ENCODE measurements at regions not wholly inside any gene's neighbourhood (a gene's known extent, or its start where the extent isn't known, plus 50 kb on each side); places are given as distances from the start of the nearest gene placed in this dataset.
"Not testable (repeated sequence)": the region's sequence is repeated elsewhere in the genome, so short reads cannot be mapped to it uniquely, and the experiment has no call there.

DNA sequence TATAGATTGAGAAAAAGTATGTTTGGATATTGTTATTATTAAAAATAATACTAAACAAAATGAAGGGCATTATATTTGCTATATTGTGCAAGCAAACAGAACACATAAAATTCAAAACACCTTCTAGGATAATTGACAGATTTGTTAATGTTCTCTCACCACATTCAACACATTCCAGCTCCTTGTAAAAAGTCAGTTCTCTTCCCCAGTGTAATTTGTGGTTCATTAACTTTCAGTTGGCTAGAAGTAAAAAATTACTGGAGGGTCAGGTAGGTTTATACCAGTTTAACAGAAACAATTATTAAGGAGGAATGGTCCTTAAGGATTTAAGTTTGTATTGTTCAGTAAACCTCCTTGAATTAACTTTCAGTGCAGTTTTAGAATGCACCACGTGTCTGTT, 1235.3 kb upstream of the ADGRL2 start:
- no peaks in the 10 kb centered on the region for H3K27me3 Mint-ChIP-seq
- H3K9me3 Mint-ChIP-seq: peaks cover 0 to 2% (median 0%) of the 10 kb centered on the region in 7 donors
- no peak for DNase-seq
- no peak overlapping the region for H3K27ac Mint-ChIP-seq
- H3K4me1 Mint-ChIP-seq: no peaks in the 10 kb centered on the region
- H3K36me3 Mint-ChIP-seq: no peaks in the 10 kb centered on the region
- ATAC-seq (ENCODE audit: low read depth in 2 of 2): no peak
- no peak overlapping the region for H3K4me3 Mint-ChIP-seq

GRCh38 chr1:80542231-80542630, 1258.5 kb upstream of the ADGRL2 start:
- Mint-ChIP-seq H3K27me3 (no peaks in the 10 kb centered on the region), H3K4me1 (no peaks in the 10 kb centered on the region), H3K9me3 (peaks cover 0 to 2% (median 0%) of the 10 kb centered on the region in 7 donors), H3K36me3 (no peaks in the 10 kb centered on the region), H3K4me3 (no peak overlapping the region), H3K27ac (no peak overlapping the region)
- ATAC-seq (ENCODE audit: low read depth in 2 of 2) (no peak), DNase-seq (no peak)

DNA sequence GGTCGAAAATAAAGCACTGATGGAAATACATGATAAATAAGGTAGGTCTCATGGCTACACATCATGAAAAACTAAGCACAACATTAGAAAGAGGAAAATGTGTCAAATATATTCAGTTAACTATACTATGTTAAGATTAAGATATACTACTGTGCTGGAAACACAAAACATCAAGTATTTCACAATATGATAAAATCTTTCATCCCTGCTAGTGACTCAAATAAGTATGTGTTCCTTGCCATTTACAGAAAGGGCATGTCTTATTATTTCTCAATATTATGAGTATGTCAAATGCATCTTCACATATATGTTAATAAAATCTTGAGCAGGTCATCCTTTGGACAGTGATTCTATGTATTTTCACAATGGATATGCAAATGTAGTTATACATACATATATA, 1260.1 kb upstream of the ADGRL2 start:
- no peaks in the 10 kb centered on the region for H3K9me3 Mint-ChIP-seq
- H3K27ac Mint-ChIP-seq: no peak overlapping the region
- no peak overlapping the region for H3K4me3 Mint-ChIP-seq
- no peaks in the 10 kb centered on the region for H3K36me3 Mint-ChIP-seq
- no peaks in the 10 kb centered on the region for H3K27me3 Mint-ChIP-seq
- no peak for DNase-seq
- H3K4me1 Mint-ChIP-seq: no peaks in the 10 kb centered on the region
- no peak for ATAC-seq (ENCODE audit: low read depth in 2 of 2)

DNA sequence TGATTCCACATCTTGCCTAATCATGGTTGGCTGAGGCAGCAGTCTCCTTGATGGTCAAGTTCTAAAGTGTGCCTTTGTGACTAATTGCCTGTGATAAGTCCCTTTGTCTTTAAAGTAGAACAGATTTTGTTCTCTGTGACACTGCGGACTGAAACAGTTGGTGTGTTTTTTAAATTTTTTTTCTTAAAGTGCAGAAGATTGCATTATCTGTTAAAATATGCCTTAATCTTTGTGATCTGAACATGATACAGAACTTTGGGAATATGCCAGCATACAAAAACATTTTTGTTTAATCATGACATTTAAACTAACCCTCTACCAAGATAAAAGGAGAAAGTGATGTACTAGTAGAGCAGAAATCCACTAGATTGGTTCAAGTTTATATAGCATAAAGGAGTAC, 1260.6 kb upstream of the ADGRL2 start:
- no peaks in the 10 kb centered on the region for H3K27me3 Mint-ChIP-seq
- no peaks in the 10 kb centered on the region for H3K9me3 Mint-ChIP-seq
- no peak for DNase-seq

GRCh38 chr1:80539298-80539697, 1261.4 kb upstream of the ADGRL2 start:
- not testable (repeated sequence) for H3K4me1 Mint-ChIP-seq; H3K36me3 Mint-ChIP-seq; DNase-seq; H3K4me3 Mint-ChIP-seq; H3K27ac Mint-ChIP-seq; ATAC-seq (ENCODE audit: low read depth in 2 of 2); H3K27me3 Mint-ChIP-seq; H3K9me3 Mint-ChIP-seq

More for the DNA sequence above, 1260.6 kb upstream of the ADGRL2 start:
- H3K27ac Mint-ChIP-seq: no peak overlapping the region
- H3K36me3 Mint-ChIP-seq: no peaks in the 10 kb centered on the region
- ATAC-seq (ENCODE audit: low read depth in 2 of 2): no peak
- H3K4me3 Mint-ChIP-seq: no peak overlapping the region
- no peaks in the 10 kb centered on the region for H3K4me1 Mint-ChIP-seq

GRCh38 chr1:80536461-80536860, 1264.3 kb upstream of the ADGRL2 start:
- ATAC-seq (ENCODE audit: low read depth in 2 of 2): no peak
- Mint-ChIP-seq H3K27ac (no peak overlapping the region), H3K9me3 (no peaks in the 10 kb centered on the region), H3K27me3 (no peaks in the 10 kb centered on the region), H3K4me3 (no peak overlapping the region), H3K36me3 (no peaks in the 10 kb centered on the region), H3K4me1 (no peaks in the 10 kb centered on the region)
- DNase-seq: no peak

DNA sequence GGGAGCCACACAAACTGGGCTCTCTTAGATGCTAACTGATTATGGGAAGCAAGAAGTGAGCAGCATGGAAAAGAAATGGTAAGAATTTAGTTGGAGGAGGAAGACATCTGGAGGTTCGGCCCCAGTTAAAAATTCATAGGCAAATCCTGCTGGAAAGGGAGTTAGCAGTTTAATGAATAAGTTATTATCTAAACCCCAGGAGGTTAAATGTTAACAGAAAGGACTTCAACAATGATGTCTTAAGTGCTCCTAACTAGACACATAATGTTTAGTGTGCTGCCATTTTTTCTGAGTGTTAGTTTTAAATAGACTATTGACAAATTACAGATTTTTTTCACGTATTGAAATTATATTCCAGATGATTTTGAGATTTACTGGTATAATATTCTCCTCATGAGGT, 1265.3 kb upstream of the ADGRL2 start:
- H3K27me3 Mint-ChIP-seq: no peaks in the 10 kb centered on the region
- H3K4me3 Mint-ChIP-seq: no peak overlapping the region
- H3K9me3 Mint-ChIP-seq: no peaks in the 10 kb centered on the region
- no peaks in the 10 kb centered on the region for H3K36me3 Mint-ChIP-seq
- no peaks in the 10 kb centered on the region for H3K4me1 Mint-ChIP-seq
- no peak overlapping the region for H3K27ac Mint-ChIP-seq
- ATAC-seq (ENCODE audit: low read depth in 2 of 2) (no peak), DNase-seq (no peak)

DNA sequence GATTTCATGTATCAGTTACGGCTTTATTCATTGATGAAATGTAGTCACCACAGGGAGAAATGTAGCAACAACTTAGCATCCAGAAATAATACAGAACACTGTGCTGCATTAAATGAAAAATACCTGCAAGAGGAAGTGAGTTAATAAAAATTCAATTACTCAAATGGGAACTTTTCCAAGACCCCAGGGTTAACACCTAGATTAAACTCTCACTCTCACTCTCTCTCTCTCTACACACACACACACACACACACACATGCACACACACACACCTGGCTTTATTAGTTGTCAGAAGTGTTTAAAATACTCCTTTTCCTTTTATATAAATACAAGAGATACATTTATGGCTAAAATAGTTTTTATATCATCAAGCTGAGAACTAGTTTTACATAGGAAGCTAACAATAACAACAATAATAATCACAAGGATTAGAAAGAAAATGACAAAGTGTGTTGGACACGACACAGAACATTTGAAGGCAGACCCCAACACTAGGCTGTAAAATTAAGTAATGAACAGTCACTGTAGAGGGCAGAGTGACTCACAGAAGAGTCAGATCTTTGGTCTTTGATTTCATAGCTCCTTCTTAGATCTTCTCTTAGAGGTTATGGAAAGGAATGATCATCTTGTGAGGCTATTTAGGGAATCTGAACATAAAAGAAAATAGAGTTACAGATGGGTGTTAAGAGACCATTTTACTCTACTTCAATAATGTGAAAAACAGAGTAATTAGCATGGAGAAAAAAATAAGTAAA, 1266.0 kb upstream of the ADGRL2 start:
- Mint-ChIP-seq H3K9me3 (no peaks in the 10 kb centered on the region), H3K4me3 (no peak overlapping the region), H3K36me3 (no peaks in the 10 kb centered on the region), H3K27ac (peak overlapping the region in 1 of 6 donors; percentile 7), H3K27me3 (no peaks in the 10 kb centered on the region), H3K4me1 (no peaks in the 10 kb centered on the region)
- ATAC-seq (ENCODE audit: low read depth in 2 of 2) (no peak), DNase-seq (no peak)

- Mint-ChIP-seq H3K4me3 (no peak overlapping the region), H3K9me3 (no peaks in the 10 kb centered on the region), H3K27me3 (no peaks in the 10 kb centered on the region), H3K36me3 (no peaks in the 10 kb centered on the region), H3K4me1 (no peaks in the 10 kb centered on the region), H3K27ac (no peak overlapping the region)
- no peak for ATAC-seq (ENCODE audit: low read depth in 2 of 2)
- no peak for DNase-seq
Observed at GRCh38 chr1:80533775-80534334, 1266.9 kb upstream of the ADGRL2 start.

DNA sequence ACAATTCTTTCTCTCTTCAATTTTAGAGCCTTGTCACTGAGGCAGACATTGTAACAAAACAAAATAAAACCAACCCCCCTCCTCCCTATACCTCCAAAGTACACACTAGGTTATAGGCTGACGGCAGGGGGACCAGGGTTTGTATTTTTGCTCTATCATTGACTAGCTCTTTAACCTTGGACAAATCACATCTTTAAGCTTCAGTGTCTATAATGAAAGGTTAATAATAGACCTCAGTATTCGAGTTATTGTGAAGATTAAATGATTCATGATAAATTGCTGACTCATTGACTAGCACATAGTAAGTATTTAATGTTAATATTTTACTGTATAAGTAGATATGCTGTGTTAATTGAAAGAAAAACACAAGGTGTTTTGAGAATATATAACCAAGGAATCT, 1267.6 kb upstream of the ADGRL2 start:
- H3K4me3 Mint-ChIP-seq: no peak overlapping the region
- ATAC-seq (ENCODE audit: low read depth in 2 of 2) (no peak), DNase-seq (no peak)
- no peaks in the 10 kb centered on the region for H3K4me1 Mint-ChIP-seq
- no peaks in the 10 kb centered on the region for H3K9me3 Mint-ChIP-seq
- no peaks in the 10 kb centered on the region for H3K36me3 Mint-ChIP-seq
- H3K27me3 Mint-ChIP-seq: no peaks in the 10 kb centered on the region
- no peak overlapping the region for H3K27ac Mint-ChIP-seq

- Mint-ChIP-seq H3K4me3 (no peak overlapping the region), H3K4me1 (no peaks in the 10 kb centered on the region), H3K27me3 (no peaks in the 10 kb centered on the region), H3K27ac (no peak overlapping the region), H3K36me3 (no peaks in the 10 kb centered on the region), H3K9me3 (no peaks in the 10 kb centered on the region)
- ATAC-seq (ENCODE audit: low read depth in 2 of 2) (no peak), DNase-seq (no peak)
Observed at GRCh38 chr1:80531182-80531581, 1269.6 kb upstream of the ADGRL2 start.

DNA sequence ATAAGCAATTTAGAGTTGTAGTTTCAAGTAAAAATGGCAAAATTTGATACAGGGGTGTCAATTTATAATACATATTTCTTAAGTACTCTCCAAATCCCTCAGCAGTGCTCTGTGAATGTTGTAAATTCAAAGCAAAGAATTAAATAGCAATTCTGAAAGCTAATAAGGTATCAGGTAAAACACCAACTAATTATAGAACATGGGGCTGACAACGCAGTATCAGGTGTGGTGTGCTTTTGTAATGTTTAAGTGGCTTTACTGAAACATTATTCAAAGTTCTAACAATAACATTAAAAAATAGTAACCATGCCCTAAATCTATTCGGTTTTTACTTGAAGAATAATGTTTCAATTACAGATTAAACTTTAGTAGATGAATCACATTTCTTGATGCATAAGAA, 1271.2 kb upstream of the ADGRL2 start:
- Mint-ChIP-seq H3K27ac (no peak overlapping the region), H3K9me3 (peaks cover 0 to 3% (median 0%) of the 10 kb centered on the region in 7 donors), H3K4me3 (no peak overlapping the region), H3K4me1 (no peaks in the 10 kb centered on the region), H3K27me3 (no peaks in the 10 kb centered on the region), H3K36me3 (no peaks in the 10 kb centered on the region)
- ATAC-seq (ENCODE audit: low read depth in 2 of 2) (no peak), DNase-seq (no peak)

DNA sequence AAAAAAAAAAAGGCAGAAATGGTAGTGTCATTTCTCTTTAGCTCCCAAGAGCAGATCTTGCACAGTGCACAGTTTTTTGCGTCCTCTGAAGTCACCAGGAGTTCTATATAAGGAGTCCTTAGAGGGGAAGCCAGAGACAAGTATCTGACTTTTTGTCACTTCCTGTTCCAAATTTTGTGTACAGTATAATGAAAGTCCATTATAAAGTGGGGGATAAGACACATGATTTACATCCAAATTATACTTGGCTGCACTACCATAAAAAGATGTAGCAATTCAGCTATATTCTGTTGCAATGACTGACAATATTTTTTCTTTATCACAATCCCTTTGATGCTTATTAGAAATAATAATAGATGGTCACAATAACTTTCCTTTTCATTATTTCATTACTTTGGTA, 1276.9 kb upstream of the ADGRL2 start:
- Mint-ChIP-seq H3K36me3 (no peaks in the 10 kb centered on the region), H3K4me3 (no peak overlapping the region), H3K27me3 (no peaks in the 10 kb centered on the region), H3K4me1 (no peaks in the 10 kb centered on the region), H3K9me3 (peaks cover 0 to 3% (median 0%) of the 10 kb centered on the region in 7 donors), H3K27ac (no peak overlapping the region)
- ATAC-seq (ENCODE audit: low read depth in 2 of 2) (no peak), DNase-seq (no peak)

DNA sequence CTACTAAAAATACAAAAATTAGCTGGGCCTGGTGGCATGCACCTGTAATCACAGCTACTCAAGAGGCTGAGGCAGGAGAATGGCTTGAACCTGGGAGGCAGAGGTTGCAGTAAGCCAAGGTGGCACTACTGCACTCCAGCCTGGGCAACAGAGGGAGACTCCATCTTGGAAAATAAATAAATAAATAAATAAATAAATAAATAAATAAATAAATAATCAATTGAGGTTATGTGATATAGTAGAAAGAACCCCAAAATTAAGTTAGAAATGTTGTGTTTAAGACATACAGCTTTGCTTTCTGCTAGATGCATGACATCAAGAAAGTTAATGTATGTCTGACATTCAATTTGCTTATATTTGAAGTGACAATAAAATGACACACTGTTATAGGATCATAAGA, 1277.7 kb upstream of the ADGRL2 start:
- DNase-seq; H3K4me1 Mint-ChIP-seq; H3K4me3 Mint-ChIP-seq; ATAC-seq (ENCODE audit: low read depth in 2 of 2); H3K27ac Mint-ChIP-seq; H3K9me3 Mint-ChIP-seq; H3K27me3 Mint-ChIP-seq; H3K36me3 Mint-ChIP-seq: not testable (repeated sequence)
